ENCODE measurements at regions not wholly inside any gene's neighbourhood (a gene's known extent, or its start where the extent isn't known, plus 50 kb on each side); places are given as distances from the start of the nearest gene placed in this dataset.

GRCh38 chr5:126208691-126209090, 214.5 kb upstream of the GRAMD2B start:
- no peak for DNase-seq (ENCODE audit: low read depth, low spot score)
- H3K27me3 ChIP-seq (ENCODE audit: insufficient read depth, insufficient read length), result no peaks in the 10 kb centered on the region
- no peaks in the 10 kb centered on the region for H3K36me3 ChIP-seq (ENCODE audit: insufficient read depth, insufficient read length, low read length)
- no peaks in the 10 kb centered on the region for H3K9me3 ChIP-seq (ENCODE audit: insufficient read depth, low read length)
- no peak for TF ChIP-seq ZNF274 (IDR thresholded peaks at IDR 0.05; ENCODE audit: low read depth, low read length)
- TF ChIP-seq YY1 (IDR thresholded peaks at IDR 0.05; ENCODE audit: insufficient read depth, insufficient read length), result no peak
- TF ChIP-seq SUZ12 (IDR thresholded peaks at IDR 0.05; ENCODE audit: extremely low read depth, insufficient read depth, insufficient read length), result no peak
- H3K4me1 ChIP-seq (ENCODE audit: insufficient read depth, insufficient read length), result no peaks in the 10 kb centered on the region
- no peak overlapping the region for H3K9ac ChIP-seq (ENCODE audit: insufficient read length, low read depth)
- H3K4me3 ChIP-seq (ENCODE audit: insufficient read length, low read depth), result no peak overlapping the region

- TF ChIP-seq SUZ12 (IDR thresholded peaks at IDR 0.05; ENCODE audit: extremely low read depth, insufficient read depth, insufficient read length), result no peak
- TF ChIP-seq ZNF274 (IDR thresholded peaks at IDR 0.05; ENCODE audit: low read depth, low read length), result no peak
- no peak for TF ChIP-seq YY1 (IDR thresholded peaks at IDR 0.05; ENCODE audit: insufficient read depth, insufficient read length)
- Histone ChIP-seq H3K36me3 (ENCODE audit: insufficient read depth, insufficient read length, low read length) (no peaks in the 10 kb centered on the region), H3K4me1 (ENCODE audit: insufficient read depth, insufficient read length) (no peaks in the 10 kb centered on the region), H3K9me3 (ENCODE audit: insufficient read depth, low read length) (no peaks in the 10 kb centered on the region), H3K27me3 (ENCODE audit: insufficient read depth, insufficient read length) (no peaks in the 10 kb centered on the region), H3K9ac (ENCODE audit: insufficient read length, low read depth) (no peak overlapping the region), H3K4me3 (ENCODE audit: insufficient read length, low read depth) (no peak overlapping the region)
- DNase-seq (ENCODE audit: low read depth, low spot score), result no peak
Measured at GRCh38 chr5:126210955-126211354, 212.3 kb upstream of the GRAMD2B start.

DNA sequence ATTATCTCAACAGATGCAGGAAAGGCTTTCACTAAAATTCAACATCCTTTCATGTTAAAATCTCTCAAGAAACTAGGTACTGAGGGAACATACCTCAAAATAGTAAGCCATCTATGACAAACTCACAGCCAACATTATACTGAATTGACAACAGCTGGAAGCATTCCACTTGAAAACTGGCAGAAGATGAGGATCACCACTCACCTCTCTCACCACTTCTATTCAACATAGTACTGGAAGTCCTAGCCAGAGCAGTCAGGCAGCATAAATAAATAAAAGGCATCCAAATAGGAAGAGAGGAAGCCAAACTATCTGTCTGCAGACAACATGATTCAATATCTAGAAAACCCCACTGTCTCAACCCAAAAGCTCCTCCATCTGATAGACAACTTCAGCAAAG, 203.6 kb upstream of the GRAMD2B start:
- Histone ChIP-seq H3K36me3 (ENCODE audit: insufficient read depth, insufficient read length, low read length) (no peaks in the 10 kb centered on the region), H3K9ac (ENCODE audit: insufficient read length, low read depth) (no peak overlapping the region), H3K4me3 (ENCODE audit: insufficient read length, low read depth) (no peak overlapping the region), H3K4me1 (ENCODE audit: insufficient read depth, insufficient read length) (no peaks in the 10 kb centered on the region), H3K27me3 (ENCODE audit: insufficient read depth, insufficient read length) (no peaks in the 10 kb centered on the region), H3K9me3 (ENCODE audit: insufficient read depth, low read length) (no peaks in the 10 kb centered on the region)
- no peak for DNase-seq (ENCODE audit: low read depth, low spot score)
- TF ChIP-seq YY1 (IDR thresholded peaks at IDR 0.05; ENCODE audit: insufficient read depth, insufficient read length), result no peak
- TF ChIP-seq ZNF274 (IDR thresholded peaks at IDR 0.05; ENCODE audit: low read depth, low read length), result no peak
- TF ChIP-seq SUZ12 (IDR thresholded peaks at IDR 0.05; ENCODE audit: extremely low read depth, insufficient read depth, insufficient read length), result no peak

- Histone ChIP-seq H3K9ac (ENCODE audit: insufficient read length, low read depth) (no peak overlapping the region), H3K9me3 (ENCODE audit: insufficient read depth, low read length) (no peaks in the 10 kb centered on the region), H3K4me1 (ENCODE audit: insufficient read depth, insufficient read length) (no peaks in the 10 kb centered on the region), H3K27me3 (ENCODE audit: insufficient read depth, insufficient read length) (no peaks in the 10 kb centered on the region), H3K36me3 (ENCODE audit: insufficient read depth, insufficient read length, low read length) (no peaks in the 10 kb centered on the region), H3K4me3 (ENCODE audit: insufficient read length, low read depth) (no peak overlapping the region)
- TF ChIP-seq SUZ12 (IDR thresholded peaks at IDR 0.05; ENCODE audit: extremely low read depth, insufficient read depth, insufficient read length), result no peak
- no peak for TF ChIP-seq YY1 (IDR thresholded peaks at IDR 0.05; ENCODE audit: insufficient read depth, insufficient read length)
- TF ChIP-seq ZNF274 (IDR thresholded peaks at IDR 0.05; ENCODE audit: low read depth, low read length), result no peak
- no peak for DNase-seq (ENCODE audit: low read depth, low spot score)
Measured at GRCh38 chr5:126220725-126221124, 202.5 kb upstream of the GRAMD2B start.

DNA sequence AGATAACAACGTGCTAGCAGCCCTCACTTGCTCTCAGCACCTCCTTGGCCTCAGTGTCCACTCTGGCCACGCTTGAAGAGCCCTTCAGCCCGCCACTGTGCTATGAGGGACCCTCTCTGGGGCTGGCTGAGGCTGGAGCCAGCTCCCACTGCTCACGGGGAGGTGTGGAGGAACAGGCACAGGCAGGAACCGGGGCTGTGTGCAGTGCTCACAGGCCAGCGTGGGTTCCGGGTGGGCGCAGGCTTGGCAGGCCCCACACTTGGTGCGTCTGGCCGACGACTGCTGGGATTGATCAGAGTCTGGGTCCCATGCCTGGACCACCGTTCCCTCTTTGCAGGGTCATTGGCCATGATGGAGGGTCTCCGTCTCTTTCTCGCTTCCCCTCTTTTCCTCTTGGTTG, 194.3 kb upstream of the GRAMD2B start:
- H3K4me1 ChIP-seq (ENCODE audit: insufficient read depth, insufficient read length), result no peaks in the 10 kb centered on the region
- H3K4me3 ChIP-seq (ENCODE audit: insufficient read length, low read depth), result no peak overlapping the region
- no peak overlapping the region for H3K9ac ChIP-seq (ENCODE audit: insufficient read length, low read depth)
- no peaks in the 10 kb centered on the region for H3K36me3 ChIP-seq (ENCODE audit: insufficient read depth, insufficient read length, low read length)
- no peak for DNase-seq (ENCODE audit: low read depth, low spot score)
- no peaks in the 10 kb centered on the region; the same call in 1 of the 2 replicates for H3K9me3 ChIP-seq (ENCODE audit: insufficient read depth, low read length)
- H3K27me3 ChIP-seq (ENCODE audit: insufficient read depth, insufficient read length), result no peaks in the 10 kb centered on the region
- no peak for TF ChIP-seq ZNF274 (IDR thresholded peaks at IDR 0.05; ENCODE audit: low read depth, low read length)
- TF ChIP-seq SUZ12 (IDR thresholded peaks at IDR 0.05; ENCODE audit: extremely low read depth, insufficient read depth, insufficient read length), result no peak
- TF ChIP-seq YY1 (IDR thresholded peaks at IDR 0.05; ENCODE audit: insufficient read depth, insufficient read length), result no peak

DNA sequence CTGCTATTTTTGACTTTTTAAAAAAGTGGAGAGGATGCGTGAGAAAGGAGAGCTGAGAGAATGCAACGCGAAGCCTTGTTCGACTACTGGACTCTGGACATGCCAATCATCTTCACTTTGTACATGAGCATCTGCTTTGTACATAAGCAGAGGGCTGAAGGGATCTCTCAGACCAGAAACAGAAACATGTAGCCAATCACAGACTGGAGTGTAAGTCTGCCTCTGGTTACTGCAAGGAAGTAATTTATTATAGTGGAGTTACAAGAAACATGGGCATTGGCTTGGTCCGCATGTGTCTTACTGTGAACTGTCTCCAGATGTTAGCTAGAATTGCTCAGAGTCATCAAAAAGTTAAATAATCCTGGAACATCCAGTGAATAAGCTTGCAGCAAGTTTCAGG, 190.0 kb upstream of the GRAMD2B start:
- TF ChIP-seq ZNF274 (IDR thresholded peaks at IDR 0.05; ENCODE audit: low read depth, low read length), result no peak
- no peak for TF ChIP-seq SUZ12 (IDR thresholded peaks at IDR 0.05; ENCODE audit: extremely low read depth, insufficient read depth, insufficient read length)
- TF ChIP-seq YY1 (IDR thresholded peaks at IDR 0.05; ENCODE audit: insufficient read depth, insufficient read length), result no peak
- Histone ChIP-seq H3K9ac (ENCODE audit: insufficient read length, low read depth) (no peak overlapping the region), H3K4me3 (ENCODE audit: insufficient read length, low read depth) (no peak overlapping the region)

GRCh38 chr5:126234563-126235195, 188.5 kb upstream of the GRAMD2B start:
- TF ChIP-seq SUZ12 (IDR thresholded peaks at IDR 0.05; ENCODE audit: extremely low read depth, insufficient read depth, insufficient read length) (no peak), ZNF274 (IDR thresholded peaks at IDR 0.05; ENCODE audit: low read depth, low read length) (no peak), YY1 (IDR thresholded peaks at IDR 0.05; ENCODE audit: insufficient read depth, insufficient read length) (no peak)
- DNase-seq (ENCODE audit: low read depth, low spot score), result peak; percentile 23
- no peak overlapping the region for H3K9ac ChIP-seq (ENCODE audit: insufficient read length, low read depth)

More for the DNA sequence above, 190.0 kb upstream of the GRAMD2B start:
- Histone ChIP-seq H3K36me3 (ENCODE audit: insufficient read depth, insufficient read length, low read length) (no peaks in the 10 kb centered on the region), H3K4me1 (ENCODE audit: insufficient read depth, insufficient read length) (no peaks in the 10 kb centered on the region), H3K9me3 (ENCODE audit: insufficient read depth, low read length) (no peaks in the 10 kb centered on the region; the same call in 1 of the 2 replicates), H3K27me3 (ENCODE audit: insufficient read depth, insufficient read length) (no peaks in the 10 kb centered on the region)
- DNase-seq (ENCODE audit: low read depth, low spot score), result no peak

More at GRCh38 chr5:126234563-126235195, 188.5 kb upstream of the GRAMD2B start:
- H3K4me3 ChIP-seq (ENCODE audit: insufficient read length, low read depth), result no peak overlapping the region
- H3K4me1 ChIP-seq (ENCODE audit: insufficient read depth, insufficient read length), result no peaks in the 10 kb centered on the region
- H3K27me3 ChIP-seq (ENCODE audit: insufficient read depth, insufficient read length), result no peaks in the 10 kb centered on the region
- no peaks in the 10 kb centered on the region for H3K36me3 ChIP-seq (ENCODE audit: insufficient read depth, insufficient read length, low read length)
- no peaks in the 10 kb centered on the region for H3K9me3 ChIP-seq (ENCODE audit: insufficient read depth, low read length)
